ENCODE measurements at regions not wholly inside any gene's neighbourhood (a gene's known extent, or its start where the extent isn't known, plus 50 kb on each side); places are given as distances from the start of the nearest gene placed in this dataset.

GRCh38 chr6:163818719-163819118 is 404.2 kb downstream of the QKI start:
- TF ChIP-seq EZH2phosphoT487 (IDR thresholded peaks at IDR 0.05; ENCODE audit: borderline replicate concordance) (no peak), POLR2AphosphoS5 (IDR thresholded peaks at IDR 0.05; ENCODE audit: low read depth, low read length) (no peak), CTCF (IDR thresholded peaks at IDR 0.05 in 2 of 3, conservative IDR thresholded peaks at IDR 0.05 in 1 of 3; ENCODE audit: borderline replicate concordance in 1 of 3, insufficient read depth in 1 of 3, low read depth in 2 of 3, low read length in 2 of 3) (no peak), EGR1 (IDR thresholded peaks at IDR 0.05; ENCODE audit: low read depth) (no peak), ZNF274 (IDR thresholded peaks at IDR 0.05; ENCODE audit: low read depth, low read length) (no peak), POLR2A (IDR thresholded peaks at IDR 0.05; ENCODE audit: borderline replicate concordance, extremely low read depth, insufficient read depth, insufficient read length) (no peak), REST (IDR thresholded peaks at IDR 0.05; ENCODE audit: low read depth) (no peak)
